HL-60 (cell line): ENCODE measurements at regions not wholly inside any gene's neighbourhood (a gene's known extent, or its start where the extent isn't known, plus 50 kb on each side); places are given as distances from the start of the nearest gene placed in this dataset.

ENCODE experiments used
- CTCF ChIP-seq: IDR thresholded peaks from one replicate; pipeline ENCODE4 v1.5.1; 2011; ENCODE audit warnings: low read length, control low read depth, inconsistent platforms; ENCODE audit not compliant: insufficient read depth
- GABPA ChIP-seq: IDR thresholded peaks from 2 replicates; pipeline ENCODE4 v1.6.1; 2012; ENCODE audit warnings: low read depth
- REST ChIP-seq: IDR thresholded peaks from 2 replicates; pipeline ENCODE4 v1.6.1; 2012; ENCODE audit warnings: low read depth; ENCODE audit not compliant: insufficient replicate concordance

- no peak for TF ChIP-seq GABPA
- TF ChIP-seq CTCF = no peak
- TF ChIP-seq REST = no peak
These were observed 72.4 kb downstream of the FH start for GRCh38 chr1:241447031-241447644.
